ENCODE measurements at regions not wholly inside any gene's neighbourhood (a gene's known extent, or its start where the extent isn't known, plus 50 kb on each side); places are given as distances from the start of the nearest gene placed in this dataset.

DNA sequence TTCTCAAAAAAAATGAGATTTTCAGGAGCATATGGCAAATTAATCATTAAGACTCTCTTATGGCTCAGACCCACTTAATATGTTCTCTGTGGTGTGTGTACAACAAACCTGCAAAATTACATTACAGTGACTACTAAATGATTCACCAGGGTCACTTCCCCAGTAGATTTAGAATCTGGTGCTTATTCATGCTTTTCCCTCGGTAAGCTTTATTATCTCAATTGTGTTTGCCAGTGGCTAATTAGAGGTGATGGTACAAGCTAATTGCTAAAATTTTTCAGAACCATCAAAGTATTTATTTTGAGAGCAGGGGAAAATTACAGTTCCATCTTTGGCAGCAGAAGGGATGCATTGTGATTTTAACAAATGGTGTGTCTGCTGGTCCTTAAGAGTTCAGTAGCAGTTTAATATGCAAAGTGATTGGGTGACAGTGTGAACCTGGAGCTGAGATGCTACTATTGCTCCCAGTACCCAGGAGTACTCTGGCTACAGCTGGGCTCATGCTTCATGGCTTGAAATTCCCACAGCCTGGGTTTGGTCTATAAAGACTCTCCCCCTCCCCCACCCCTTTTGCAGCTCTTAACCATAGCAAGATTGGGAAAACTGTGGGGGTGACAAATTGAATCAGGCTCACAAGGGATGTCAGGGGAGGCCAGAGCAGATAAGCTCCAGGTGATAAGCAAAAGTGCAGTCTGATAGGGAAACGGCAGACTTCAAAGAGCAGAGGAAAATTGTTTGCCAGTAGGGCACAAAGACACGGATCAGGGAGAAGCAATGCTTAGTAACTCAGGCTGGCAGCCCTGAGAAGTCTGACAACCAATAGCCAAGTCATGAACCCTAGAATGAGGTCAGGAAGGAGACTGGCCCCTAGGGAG, 92.8 kb upstream of the RAD23B start:
- TF ChIP-seq GATA3 (IDR thresholded peaks at IDR 0.05; ENCODE audit: low read depth, low read length) (no peak), GATA2 (IDR thresholded peaks at IDR 0.05; ENCODE audit: low read depth, low read length) (peak; percentile 64)
